Parathyroid adenoma (tissue), 2 donors: ENCODE measurements at regions not wholly inside any gene's neighbourhood (a gene's known extent, or its start where the extent isn't known, plus 50 kb on each side); places are given as distances from the start of the nearest gene placed in this dataset.

Experiments used
- H2AFZ ChIP-seq: fragments of 300-600 bp; sonication (generic); one replicate; pipeline ENCODE4 v1.7.0; 2017; ENCODE audit warnings: antibody characterized with exemption, mild to moderate bottlenecking
- H3K27ac ChIP-seq: fragments of 300-600 bp; sonication (generic); one replicate; pipeline ENCODE4 v1.7.0; 2017
- H3K27me3 ChIP-seq: fragments of 300-600 bp; sonication (generic); one replicate; pipeline ENCODE4 v1.7.0; 2017; ENCODE audit warnings: low read length; ENCODE audit not compliant: control insufficient read depth, insufficient read depth
- H3K36me3 ChIP-seq: fragments of 300-600 bp; sonication (generic); one replicate; pipeline ENCODE4 v1.7.0; 2017; ENCODE audit warnings: low read length; ENCODE audit not compliant: control insufficient read depth, insufficient read depth
- H3K4me1 ChIP-seq: fragments of 300-600 bp; sonication (generic); one replicate; pipeline ENCODE4 v1.7.0; 2017; ENCODE audit warnings: control low read depth
- H3K4me2 ChIP-seq: fragments of 300-600 bp; sonication (generic); one replicate; pipeline ENCODE4 v1.7.0; 2017; ENCODE audit warnings: low read length
- H3K4me3 ChIP-seq: fragments of 300-600 bp; sonication (generic); one replicate; pipeline ENCODE4 v1.7.0; 2017; ENCODE audit warnings: low read depth, low read length
- H3K79me2 ChIP-seq: fragments of 300-600 bp; sonication (generic); one replicate; pipeline ENCODE4 v1.7.0; 2017; ENCODE audit warnings: control low read depth
- H3K9ac ChIP-seq: fragments of 300-600 bp; sonication (generic); one replicate; pipeline ENCODE4 v1.7.0; 2017; ENCODE audit warnings: mild to moderate bottlenecking
- H3K9me3 ChIP-seq: fragments of 300-600 bp; sonication (generic); one replicate; pipeline ENCODE4 v1.7.0; 2017; ENCODE audit warnings: low read length; ENCODE audit not compliant: control insufficient read depth
- TF ChIP-seq, protein P1 (sequence below): fragments of 300-600 bp; sonication (generic); IDR thresholded peaks from one replicate; pipeline ENCODE4 v1.7.0; 2017; ENCODE audit warnings: antibody characterized with exemption, mild to moderate bottlenecking
- donor health status: primary hyperparathyroidism.

GRCh38 chr2:194826241-194826640 lies 830.8 kb upstream of the SLC39A10 start:
- no peaks in the 10 kb centered on the region for H3K36me3 ChIP-seq

DNA sequence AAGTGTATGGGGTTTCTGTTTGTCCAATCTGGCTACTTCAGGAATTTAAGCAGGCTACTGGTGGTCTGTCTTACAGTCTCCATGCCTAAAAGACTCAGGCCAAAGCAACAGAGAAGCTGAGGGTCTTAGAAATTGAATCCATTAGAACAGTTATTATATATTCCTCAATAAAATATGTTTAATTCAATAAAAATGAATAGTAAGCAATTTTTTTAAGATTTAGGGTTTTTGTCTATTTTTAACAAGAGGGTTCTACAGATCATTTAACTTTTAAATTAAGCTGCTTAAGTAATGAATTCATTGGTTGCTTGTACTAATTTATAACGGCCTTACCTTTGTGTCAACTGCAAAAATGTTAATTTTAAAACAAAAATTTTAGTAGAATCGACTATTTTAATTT lies 832.6 kb upstream of the SLC39A10 start:
- H3K4me1 ChIP-seq: no peaks in the 10 kb centered on the region
- no peaks in the 10 kb centered on the region for H3K36me3 ChIP-seq
- H3K79me2 ChIP-seq: no peaks in the 10 kb centered on the region
- TF ChIP-seq, protein P1, sequence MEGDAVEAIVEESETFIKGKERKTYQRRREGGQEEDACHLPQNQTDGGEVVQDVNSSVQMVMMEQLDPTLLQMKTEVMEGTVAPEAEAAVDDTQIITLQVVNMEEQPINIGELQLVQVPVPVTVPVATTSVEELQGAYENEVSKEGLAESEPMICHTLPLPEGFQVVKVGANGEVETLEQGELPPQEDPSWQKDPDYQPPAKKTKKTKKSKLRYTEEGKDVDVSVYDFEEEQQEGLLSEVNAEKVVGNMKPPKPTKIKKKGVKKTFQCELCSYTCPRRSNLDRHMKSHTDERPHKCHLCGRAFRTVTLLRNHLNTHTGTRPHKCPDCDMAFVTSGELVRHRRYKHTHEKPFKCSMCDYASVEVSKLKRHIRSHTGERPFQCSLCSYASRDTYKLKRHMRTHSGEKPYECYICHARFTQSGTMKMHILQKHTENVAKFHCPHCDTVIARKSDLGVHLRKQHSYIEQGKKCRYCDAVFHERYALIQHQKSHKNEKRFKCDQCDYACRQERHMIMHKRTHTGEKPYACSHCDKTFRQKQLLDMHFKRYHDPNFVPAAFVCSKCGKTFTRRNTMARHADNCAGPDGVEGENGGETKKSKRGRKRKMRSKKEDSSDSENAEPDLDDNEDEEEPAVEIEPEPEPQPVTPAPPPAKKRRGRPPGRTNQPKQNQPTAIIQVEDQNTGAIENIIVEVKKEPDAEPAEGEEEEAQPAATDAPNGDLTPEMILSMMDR: no peak
- H3K9ac ChIP-seq: no peak overlapping the region
- no peak overlapping the region for H3K27ac ChIP-seq
- no peaks in the 10 kb centered on the region for H3K9me3 ChIP-seq
- H3K27me3 ChIP-seq: no peaks in the 10 kb centered on the region
- no peak overlapping the region for H3K4me2 ChIP-seq
- H3K4me3 ChIP-seq: no peak overlapping the region
- no peak overlapping the region for H2AFZ ChIP-seq

More at GRCh38 chr2:194826241-194826640, 830.8 kb upstream of the SLC39A10 start:
- Histone ChIP-seq H2AFZ (no peak overlapping the region), H3K9ac (no peak overlapping the region), H3K4me2 (no peak overlapping the region), H3K79me2 (no peaks in the 10 kb centered on the region), H3K27ac (no peak overlapping the region), H3K4me3 (no peak overlapping the region), H3K4me1 (no peaks in the 10 kb centered on the region), H3K27me3 (no peaks in the 10 kb centered on the region), H3K9me3 (no peaks in the 10 kb centered on the region)
- TF ChIP-seq, protein P1: no peak

DNA sequence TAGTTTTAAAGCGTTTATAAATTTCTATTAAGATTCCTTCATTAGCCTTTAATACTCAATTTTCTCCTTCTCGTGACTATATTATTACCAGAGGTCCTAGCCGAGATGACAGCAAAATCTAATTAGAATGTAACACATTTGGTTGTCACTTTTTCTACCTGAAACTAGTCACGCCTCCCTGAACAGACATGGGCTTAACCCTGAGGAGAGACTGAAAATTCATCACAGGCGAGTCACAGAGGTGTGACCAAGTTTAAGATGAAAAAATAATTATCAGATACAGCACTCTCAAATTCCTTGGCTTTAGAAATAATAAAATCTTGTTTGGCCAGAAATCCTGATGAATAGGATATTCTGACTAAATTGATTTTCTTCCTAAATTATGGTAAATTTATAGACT lies 834.4 kb upstream of the SLC39A10 start:
- Histone ChIP-seq H3K4me3 (no peak overlapping the region), H2AFZ (no peak overlapping the region), H3K79me2 (no peaks in the 10 kb centered on the region), H3K4me1 (no peaks in the 10 kb centered on the region), H3K27ac (no peak overlapping the region), H3K9me3 (no peaks in the 10 kb centered on the region), H3K4me2 (no peak overlapping the region), H3K9ac (no peak overlapping the region), H3K36me3 (no peaks in the 10 kb centered on the region), H3K27me3 (no peaks in the 10 kb centered on the region)
- TF ChIP-seq, protein P1: no peak

GRCh38 chr2:194822097-194822496 lies 834.9 kb upstream of the SLC39A10 start:
- no peaks in the 10 kb centered on the region for H3K4me1 ChIP-seq
- no peaks in the 10 kb centered on the region for H3K79me2 ChIP-seq
- H3K27ac ChIP-seq: no peak overlapping the region
- no peak overlapping the region for H3K9ac ChIP-seq
- no peak overlapping the region for H2AFZ ChIP-seq
- no peak overlapping the region for H3K4me3 ChIP-seq
- H3K27me3 ChIP-seq: no peaks in the 10 kb centered on the region
- TF ChIP-seq, protein P1: no peak
- H3K36me3 ChIP-seq: no peaks in the 10 kb centered on the region
- H3K9me3 ChIP-seq: no peaks in the 10 kb centered on the region
- H3K4me2 ChIP-seq: no peak overlapping the region

DNA sequence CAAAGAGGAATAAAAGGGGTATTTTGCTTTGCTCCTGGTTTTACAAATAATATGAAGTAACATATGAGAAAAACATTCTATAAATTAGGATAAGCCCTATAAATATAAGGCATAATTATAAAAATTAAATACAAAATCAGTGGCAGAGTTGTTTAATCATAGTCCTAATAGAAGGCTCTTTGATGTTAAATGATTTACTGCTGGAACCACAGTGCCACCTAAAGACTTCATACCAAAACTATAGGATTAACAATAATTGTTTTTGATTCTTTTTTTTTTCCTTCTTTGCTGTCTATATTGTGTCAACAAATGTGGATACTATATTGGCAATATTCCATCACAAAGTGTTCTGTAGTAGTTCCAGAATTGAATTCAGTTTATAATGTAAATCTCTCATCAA lies 837.7 kb upstream of the SLC39A10 start:
- H3K4me2 ChIP-seq: no peak overlapping the region
- no peaks in the 10 kb centered on the region for H3K9me3 ChIP-seq
- no peak overlapping the region for H3K27ac ChIP-seq
- no peak overlapping the region for H3K9ac ChIP-seq
- H3K4me3 ChIP-seq: no peak overlapping the region
- H3K79me2 ChIP-seq: no peaks in the 10 kb centered on the region
- no peak overlapping the region for H2AFZ ChIP-seq
- no peaks in the 10 kb centered on the region for H3K36me3 ChIP-seq
- H3K27me3 ChIP-seq: no peaks in the 10 kb centered on the region
- TF ChIP-seq, protein P1: no peak
- H3K4me1 ChIP-seq: no peaks in the 10 kb centered on the region
